ENCODE measurements at regions not wholly inside any gene's neighbourhood (a gene's known extent, or its start where the extent isn't known, plus 50 kb on each side); places are given as distances from the start of the nearest gene placed in this dataset.

- H3K36me3 ChIP-seq (replicated peaks in 1 of 2): no peaks in the 10 kb centered on the region
- intact Hi-C loops (cut with DNase I): no loop called here
- H3K27ac ChIP-seq: no peak overlapping the region
- TF ChIP-seq CTCF (IDR thresholded peaks at IDR 0.05) (no peak), POLR2A (IDR thresholded peaks at IDR 0.05) (no peak)
- H3K27me3 ChIP-seq: no peaks in the 10 kb centered on the region
- WGBS, 4 donors: 27 to 39% (median 33%) methylated on average over 5 of the region's 5 CpGs
- H3K4me3 ChIP-seq: no peak overlapping the region
- H3K9me3 ChIP-seq (replicated peaks in 1 of 3): no peaks in the 10 kb centered on the region
- no peak for DNase-seq
- no peaks in the 10 kb centered on the region for H3K4me1 ChIP-seq (replicated peaks in 1 of 2)
Measured at GRCh38 chr17:72525225-72526015, 404.6 kb downstream of the SOX9 start.

GRCh38 chr17:72526769-72527168, 405.9 kb downstream of the SOX9 start:
- TF ChIP-seq POLR2A (IDR thresholded peaks at IDR 0.05) (no peak), CTCF (IDR thresholded peaks at IDR 0.05) (no peak)
- WGBS, 4 donors: 76 to 87% (median 80%) methylated on average over 8 of the region's 8 CpGs

GRCh38 chr17:72527789-72528188, 407.0 kb downstream of the SOX9 start:
- no peaks in the 10 kb centered on the region for H3K36me3 ChIP-seq (replicated peaks in 1 of 2)
- H3K4me1 ChIP-seq (replicated peaks in 1 of 2): no peaks in the 10 kb centered on the region
- H3K27me3 ChIP-seq: no peaks in the 10 kb centered on the region
- H3K4me3 ChIP-seq: no peak overlapping the region
- DNase-seq: no peak
- H3K9me3 ChIP-seq (replicated peaks in 1 of 3): no peaks in the 10 kb centered on the region
- 75 to 88% (median 79%) methylated on average over 8 to 9 of the region's 9 CpGs for WGBS, 4 donors
- intact Hi-C loops (cut with DNase I): no loop called here
- H3K27ac ChIP-seq: no peak overlapping the region
- TF ChIP-seq POLR2A (IDR thresholded peaks at IDR 0.05) (no peak), CTCF (IDR thresholded peaks at IDR 0.05) (no peak)

More at GRCh38 chr17:72526769-72527168, 405.9 kb downstream of the SOX9 start:
- no peaks in the 10 kb centered on the region for H3K4me1 ChIP-seq (replicated peaks in 1 of 2)
- no peak overlapping the region for H3K27ac ChIP-seq
- H3K36me3 ChIP-seq (replicated peaks in 1 of 2): no peaks in the 10 kb centered on the region
- H3K4me3 ChIP-seq: no peak overlapping the region
- H3K9me3 ChIP-seq (replicated peaks in 1 of 3): no peaks in the 10 kb centered on the region
- DNase-seq: no peak
- no peaks in the 10 kb centered on the region for H3K27me3 ChIP-seq
- intact Hi-C loops (cut with DNase I): no loop called here

GRCh38 chr17:72528683-72529082, 407.9 kb downstream of the SOX9 start:
- no peak overlapping the region for H3K4me3 ChIP-seq
- H3K36me3 ChIP-seq (replicated peaks in 1 of 2): no peaks in the 10 kb centered on the region
- DNase-seq: no peak
- intact Hi-C loops (cut with DNase I): no loop called here
- 79 to 93% (median 86%) methylated on average over 2 of the region's 2 CpGs for WGBS, 4 donors
- H3K27ac ChIP-seq: no peak overlapping the region
- no peaks in the 10 kb centered on the region for H3K9me3 ChIP-seq (replicated peaks in 1 of 3)
- TF ChIP-seq CTCF (IDR thresholded peaks at IDR 0.05) (no peak), POLR2A (IDR thresholded peaks at IDR 0.05) (no peak)
- H3K27me3 ChIP-seq: no peaks in the 10 kb centered on the region
- no peaks in the 10 kb centered on the region for H3K4me1 ChIP-seq (replicated peaks in 1 of 2)
